Hepatocyte (in vitro differentiated cells): ENCODE measurements at regions not wholly inside any gene's neighbourhood (a gene's known extent, or its start where the extent isn't known, plus 50 kb on each side); places are given as distances from the start of the nearest gene placed in this dataset.

Experiments
- EZH2phosphoT487 ChIP-seq: fragments of 200-600 bp; sonication (generic); IDR thresholded peaks from one replicate; pipeline ENCODE4 v1.6.1; 2018; ENCODE audit warnings: antibody characterized with exemption, mild to moderate bottlenecking, low read depth, moderate library complexity; ENCODE audit not compliant: unreplicated experiment, severe bottlenecking
- TF ChIP-seq, protein P1 (sequence below): fragments of 200-600 bp; sonication (generic); IDR thresholded peaks from 2 replicates; pipeline ENCODE4 v1.5.1; 2016; ENCODE audit warnings: antibody characterized with exemption, mild to moderate bottlenecking; ENCODE audit not compliant: poor library complexity

DNA sequence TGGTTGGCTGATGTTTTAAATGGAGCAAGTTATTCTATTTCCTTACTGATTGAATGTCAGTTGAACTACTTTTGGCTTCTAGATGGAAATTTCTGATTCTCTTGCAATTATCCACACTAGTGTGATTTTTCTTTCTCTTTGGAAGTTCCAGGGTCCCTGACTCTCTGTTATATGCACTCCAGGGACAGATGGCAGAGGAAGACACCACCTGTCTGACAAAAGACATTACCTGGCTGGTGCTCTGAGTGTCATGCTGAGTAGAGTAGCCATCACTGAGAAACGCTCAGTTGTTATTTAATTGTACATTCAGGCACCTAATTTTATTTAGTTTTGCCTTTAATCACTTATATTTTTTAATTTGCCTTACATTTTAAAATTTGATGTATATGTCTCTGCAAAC is 105.4 kb upstream of the TLL1 start:
- TF ChIP-seq EZH2phosphoT487, result no peak
- TF ChIP-seq, protein P1, sequence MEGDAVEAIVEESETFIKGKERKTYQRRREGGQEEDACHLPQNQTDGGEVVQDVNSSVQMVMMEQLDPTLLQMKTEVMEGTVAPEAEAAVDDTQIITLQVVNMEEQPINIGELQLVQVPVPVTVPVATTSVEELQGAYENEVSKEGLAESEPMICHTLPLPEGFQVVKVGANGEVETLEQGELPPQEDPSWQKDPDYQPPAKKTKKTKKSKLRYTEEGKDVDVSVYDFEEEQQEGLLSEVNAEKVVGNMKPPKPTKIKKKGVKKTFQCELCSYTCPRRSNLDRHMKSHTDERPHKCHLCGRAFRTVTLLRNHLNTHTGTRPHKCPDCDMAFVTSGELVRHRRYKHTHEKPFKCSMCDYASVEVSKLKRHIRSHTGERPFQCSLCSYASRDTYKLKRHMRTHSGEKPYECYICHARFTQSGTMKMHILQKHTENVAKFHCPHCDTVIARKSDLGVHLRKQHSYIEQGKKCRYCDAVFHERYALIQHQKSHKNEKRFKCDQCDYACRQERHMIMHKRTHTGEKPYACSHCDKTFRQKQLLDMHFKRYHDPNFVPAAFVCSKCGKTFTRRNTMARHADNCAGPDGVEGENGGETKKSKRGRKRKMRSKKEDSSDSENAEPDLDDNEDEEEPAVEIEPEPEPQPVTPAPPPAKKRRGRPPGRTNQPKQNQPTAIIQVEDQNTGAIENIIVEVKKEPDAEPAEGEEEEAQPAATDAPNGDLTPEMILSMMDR, result no peak
